HG03108 (cell line): ENCODE measurements at regions not wholly inside any gene's neighbourhood (a gene's known extent, or its start where the extent isn't known, plus 50 kb on each side); places are given as distances from the start of the nearest gene placed in this dataset.
"Not testable (repeated sequence)": the region's sequence is repeated elsewhere in the genome, so short reads cannot be mapped to it uniquely, and the experiment has no call there.

Experiments
- ATAC-seq: cut with Tn5 transposase; IDR thresholded peaks from one replicate; pipeline ENCODE4 v1.9.1; 2021; ENCODE audit warnings: moderate library complexity; ENCODE audit not compliant: unreplicated experiment

DNA sequence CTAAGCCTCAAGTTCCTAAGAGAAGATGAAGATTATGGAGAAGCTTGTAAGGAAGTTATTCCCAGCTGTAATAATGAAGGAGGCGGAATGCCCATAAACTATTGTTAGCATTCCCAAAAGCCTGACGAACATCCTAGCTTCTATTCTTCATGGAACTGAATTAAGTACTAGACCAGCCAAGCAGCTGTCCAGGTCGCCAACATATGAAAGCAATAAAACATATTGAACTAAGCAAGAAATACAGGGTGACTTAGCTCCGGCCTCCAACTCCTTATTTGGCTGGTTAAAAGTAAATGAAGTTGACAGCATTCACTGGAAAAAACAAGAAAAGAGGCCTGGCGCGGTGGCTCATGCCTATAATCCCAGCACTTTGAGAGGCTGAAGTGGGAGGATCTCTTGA, 174.0 kb upstream of the TPM1 start:
- ATAC-seq, result no peak

GRCh38 chr15:62869116-62869515, 173.4 kb upstream of the TPM1 start:
- no peak for ATAC-seq

DNA sequence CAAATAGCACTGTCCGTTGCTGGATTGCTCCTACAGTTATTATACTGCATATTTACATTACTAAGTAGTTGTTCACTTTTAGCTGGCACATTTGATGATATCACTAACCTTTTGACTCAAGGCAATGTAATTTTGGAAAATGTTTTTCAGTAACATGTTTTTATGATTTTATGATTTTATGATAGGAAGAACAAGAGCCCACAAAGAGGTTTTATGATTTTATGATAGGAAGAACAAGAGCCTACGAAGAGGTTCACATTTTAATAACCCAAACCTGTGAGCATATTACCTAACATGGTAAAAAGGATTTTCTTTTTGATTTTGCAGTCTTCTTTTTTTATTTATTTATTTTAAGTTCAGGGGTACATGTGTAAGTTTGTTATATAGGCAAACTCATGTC, 172.3 kb upstream of the TPM1 start:
- ATAC-seq, result no peak

DNA sequence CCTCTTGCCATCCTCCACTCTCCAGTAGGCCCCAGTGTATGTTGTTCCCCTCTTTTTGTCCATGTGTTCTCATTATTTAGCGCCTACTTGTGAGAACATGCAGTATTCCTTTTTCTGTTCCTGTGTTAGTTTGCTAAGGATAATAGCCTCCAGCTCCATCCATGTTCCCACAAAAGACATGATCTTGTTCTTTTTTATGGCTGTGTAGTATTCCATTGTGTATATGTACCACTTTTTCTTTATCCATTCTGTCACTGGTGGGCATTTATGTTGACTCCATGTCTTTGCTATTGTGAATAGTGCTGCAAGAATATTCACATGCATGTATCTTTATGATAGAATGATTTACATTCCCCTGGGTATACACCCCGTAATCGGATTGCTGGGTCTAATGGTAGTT, 171.8 kb upstream of the TPM1 start:
- not testable (repeated sequence) for ATAC-seq

- no peak for ATAC-seq
These were observed 169.3 kb upstream of the TPM1 start for GRCh38 chr15:62873203-62873602.

DNA sequence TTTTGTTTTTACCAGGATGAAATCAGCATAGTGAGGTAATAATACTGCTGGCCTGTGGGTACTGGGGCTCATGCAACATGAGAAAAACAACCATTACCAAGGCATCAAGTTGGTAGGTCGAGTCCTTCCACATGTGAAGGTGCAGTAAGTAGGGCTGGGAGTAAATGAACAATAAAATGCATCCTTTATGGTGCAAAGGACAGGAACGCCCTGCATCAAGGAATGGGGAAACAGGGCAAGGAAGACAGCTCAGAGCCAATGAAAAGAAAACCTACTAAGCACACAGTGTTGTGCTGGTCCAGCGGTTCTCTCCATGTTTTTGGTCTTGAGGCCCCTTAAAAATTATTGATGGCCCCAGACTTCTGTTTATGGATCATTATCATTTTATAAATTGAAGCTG, 168.5 kb upstream of the TPM1 start:
- ATAC-seq, result no peak

DNA sequence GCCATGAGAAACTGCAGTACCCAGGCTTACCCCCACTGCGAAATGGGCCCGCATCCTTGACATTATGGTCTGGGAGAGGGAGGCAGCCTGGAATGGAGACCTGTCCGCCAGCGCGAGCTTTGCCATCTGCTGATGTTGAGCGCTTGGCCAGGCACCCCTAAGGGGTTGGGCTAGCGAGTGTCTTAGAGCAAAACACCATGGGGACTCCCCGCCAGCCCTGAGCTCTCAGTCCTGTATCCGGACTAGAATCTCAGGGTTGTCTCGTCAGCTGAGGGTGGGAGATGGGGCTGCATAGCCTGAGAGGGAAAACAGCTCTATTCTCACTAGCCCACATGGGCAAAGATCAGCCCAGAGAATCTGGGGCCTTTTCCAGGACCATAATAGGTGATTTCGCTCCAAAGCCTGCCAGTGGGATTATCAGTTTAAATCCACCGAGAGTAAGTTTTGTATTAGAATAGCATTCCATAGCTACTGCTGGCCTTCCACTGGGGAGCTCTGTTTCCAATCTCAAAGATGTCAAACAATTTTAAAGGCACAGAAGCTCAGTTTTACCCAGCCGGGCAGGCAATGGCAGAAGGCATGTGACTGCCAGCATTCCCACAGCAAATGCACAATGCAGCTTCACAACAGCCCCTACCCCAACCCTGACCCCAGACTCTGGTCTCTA, 167.5 kb upstream of the TPM1 start:
- no peak for ATAC-seq

DNA sequence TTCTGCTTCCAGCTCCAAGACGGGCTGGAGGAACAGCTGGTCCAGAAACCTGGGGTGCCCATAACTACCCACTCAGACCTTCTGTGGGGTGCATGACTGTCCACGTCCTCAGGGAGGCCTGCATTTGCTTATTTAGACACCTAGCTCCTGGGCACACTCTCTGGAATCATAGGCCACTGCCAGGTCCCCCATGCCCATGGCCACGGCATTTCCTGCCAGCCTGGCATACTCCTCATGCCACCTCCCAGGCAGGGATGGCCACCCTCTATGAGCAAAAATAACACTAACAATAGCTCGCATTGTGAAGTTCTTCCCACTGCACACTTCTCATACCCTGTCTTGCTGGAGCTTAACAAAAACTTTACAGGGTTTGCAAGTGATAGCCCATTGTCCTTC, 166.9 kb upstream of the TPM1 start:
- ATAC-seq, result no peak

DNA sequence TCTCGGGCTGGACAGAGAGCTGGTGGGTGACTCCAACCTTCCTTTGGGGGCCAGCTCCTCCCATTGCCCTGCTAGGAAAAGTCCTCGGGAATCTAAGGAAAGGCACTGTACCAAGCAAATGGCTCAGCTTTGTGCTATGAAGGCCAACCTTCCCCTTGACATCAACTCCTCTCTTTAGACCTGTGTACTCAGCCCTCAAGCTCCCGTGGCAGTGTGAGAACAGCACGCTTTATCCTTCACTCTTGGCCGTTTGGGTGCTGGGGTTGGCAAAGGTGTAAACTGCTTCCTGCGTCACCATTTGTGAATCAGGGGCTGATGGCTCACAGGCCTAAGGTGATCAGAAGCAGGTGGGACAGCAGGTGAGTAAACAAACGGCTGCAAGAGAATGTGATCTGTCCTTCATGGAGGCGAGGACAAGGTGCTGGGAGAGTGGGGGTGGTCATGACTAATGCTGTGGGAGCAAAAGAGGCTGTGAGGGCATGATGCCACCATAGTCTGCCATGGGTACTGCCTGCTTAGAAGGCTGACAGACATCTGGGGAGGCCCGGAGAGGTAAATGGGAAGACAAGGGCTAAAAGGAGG, 165.2 kb upstream of the TPM1 start:
- ATAC-seq, result no peak

- ATAC-seq, result no peak
These were observed 164.5 kb upstream of the TPM1 start for GRCh38 chr15:62878070-62878469.

- ATAC-seq, result no peak
These were observed 162.8 kb upstream of the TPM1 start for GRCh38 chr15:62879770-62880169.

DNA sequence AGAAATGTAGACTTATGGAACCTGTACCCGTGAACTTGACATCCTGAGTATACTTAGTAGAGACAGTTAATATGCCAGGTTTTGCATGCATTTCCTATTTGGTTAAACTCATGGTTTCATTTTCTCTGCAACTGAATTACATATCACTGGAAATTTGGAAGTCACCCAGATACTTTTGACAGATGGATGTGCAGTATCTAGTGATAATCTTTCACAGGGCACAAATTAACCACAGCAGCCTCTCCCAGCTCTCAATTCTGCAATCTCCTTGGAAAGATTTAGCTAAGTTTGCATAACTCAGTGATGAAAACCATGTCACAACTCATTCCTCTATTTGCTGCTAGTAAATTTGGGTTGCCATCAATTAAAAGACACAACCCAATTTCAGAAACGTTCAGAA, 162.3 kb upstream of the TPM1 start:
- ATAC-seq, result no peak

- ATAC-seq, result no peak
These were observed 161.5 kb upstream of the TPM1 start for GRCh38 chr15:62881056-62881455.

DNA sequence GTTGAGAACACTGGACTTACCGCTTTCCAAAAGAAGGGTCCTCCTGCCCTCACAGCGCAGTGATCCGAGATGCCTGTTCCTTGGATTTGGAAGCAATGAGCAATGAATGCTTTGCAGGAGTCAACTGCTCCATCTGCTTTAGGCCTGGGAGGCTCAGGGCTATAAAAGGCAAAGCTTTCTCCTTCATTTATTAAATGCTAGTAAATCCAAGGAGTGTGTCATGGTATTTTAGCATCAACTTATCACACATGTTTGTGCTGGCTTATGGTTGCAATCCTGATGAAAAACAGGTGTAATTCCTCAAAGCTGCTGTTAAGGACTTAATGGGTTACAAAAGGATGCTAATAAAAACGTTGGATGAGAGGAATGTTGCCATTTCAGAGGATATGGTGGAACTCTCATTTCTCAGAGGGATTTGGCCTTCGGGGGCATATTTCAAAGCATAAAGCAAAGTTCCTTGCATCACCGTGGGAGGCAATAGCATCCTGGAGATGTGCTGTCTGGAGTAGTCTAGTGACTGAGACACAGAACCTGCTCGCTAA, 158.5 kb upstream of the TPM1 start:
- ATAC-seq, result no peak

DNA sequence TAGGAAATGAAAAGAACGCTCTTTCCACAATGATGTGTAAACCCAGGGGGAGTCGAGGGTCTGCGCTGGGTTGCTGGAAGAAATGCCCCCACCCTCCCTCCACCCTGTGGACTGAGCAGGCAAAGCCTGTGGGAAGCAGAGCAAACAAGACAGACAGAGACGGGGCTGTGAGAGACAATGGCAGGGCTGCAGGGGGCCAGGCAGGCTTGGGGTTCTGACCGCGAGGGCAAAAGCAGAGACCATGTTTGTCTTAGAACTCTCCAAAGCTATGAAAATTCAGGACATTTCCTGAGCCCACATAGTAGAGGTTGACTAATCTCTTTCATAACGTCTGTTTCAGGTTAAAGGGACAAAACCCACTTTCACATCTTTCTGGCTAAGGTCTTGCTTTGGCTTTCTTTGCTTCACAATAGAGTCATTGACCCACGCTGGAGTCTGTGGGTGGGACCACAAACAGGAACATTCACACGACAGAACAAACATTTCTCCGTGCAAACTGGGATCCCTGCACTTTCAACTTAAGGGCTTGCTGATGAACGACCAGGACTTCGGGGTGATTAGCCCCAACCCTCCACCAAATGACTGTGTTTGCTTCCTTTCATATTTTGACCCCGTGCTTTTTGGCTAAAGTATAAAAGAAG, 156.0 kb upstream of the TPM1 start:
- no peak for ATAC-seq

GRCh38 chr15:62887113-62887570, 155.4 kb upstream of the TPM1 start:
- no peak for ATAC-seq

DNA sequence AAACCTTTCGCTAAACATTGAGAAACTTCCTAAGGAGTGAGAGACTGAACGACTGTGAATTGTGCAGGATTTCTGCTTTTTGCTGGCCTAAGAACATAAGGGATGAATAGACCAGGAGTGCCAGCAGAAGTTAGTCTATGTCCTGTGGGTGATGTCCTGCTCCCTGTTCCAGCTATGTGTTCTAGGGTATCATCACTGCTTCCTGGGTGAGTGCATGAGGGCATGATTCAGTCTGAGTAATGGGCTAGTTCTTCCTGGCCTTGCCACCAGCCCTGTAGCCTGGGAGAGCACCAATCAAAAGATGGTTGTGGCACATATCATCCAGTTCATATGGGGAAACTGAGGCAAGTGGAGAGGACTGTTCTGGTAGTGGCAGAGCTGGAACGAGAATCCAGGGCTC, 153.9 kb upstream of the TPM1 start:
- ATAC-seq, result no peak

DNA sequence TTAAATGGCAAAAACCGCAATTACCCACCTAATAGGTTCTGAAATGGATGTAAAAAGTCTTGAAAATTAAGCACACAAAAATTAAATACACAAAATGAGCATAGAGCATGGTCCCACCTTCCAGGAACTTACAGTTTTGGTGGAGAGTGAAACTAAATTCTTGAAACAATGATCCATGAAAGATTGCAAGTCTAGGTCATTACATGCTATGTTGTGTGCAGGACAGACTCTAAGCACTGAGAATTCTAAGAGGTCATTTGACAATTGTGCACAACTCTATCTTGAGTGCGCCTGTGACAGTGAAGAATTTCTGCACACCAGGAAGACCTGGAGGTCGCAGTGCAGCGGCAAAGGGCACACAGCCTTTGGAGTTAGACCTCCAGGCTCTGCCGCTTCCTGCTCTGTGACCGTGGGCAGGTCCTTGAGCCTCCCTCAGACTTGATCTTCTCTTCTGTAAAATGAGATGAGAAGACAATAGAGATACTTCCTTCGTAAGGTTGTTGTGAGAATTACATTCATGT, 153.3 kb upstream of the TPM1 start:
- no peak for ATAC-seq

- no peak for ATAC-seq
These were observed 152.6 kb upstream of the TPM1 start for GRCh38 chr15:62889734-62890505.

DNA sequence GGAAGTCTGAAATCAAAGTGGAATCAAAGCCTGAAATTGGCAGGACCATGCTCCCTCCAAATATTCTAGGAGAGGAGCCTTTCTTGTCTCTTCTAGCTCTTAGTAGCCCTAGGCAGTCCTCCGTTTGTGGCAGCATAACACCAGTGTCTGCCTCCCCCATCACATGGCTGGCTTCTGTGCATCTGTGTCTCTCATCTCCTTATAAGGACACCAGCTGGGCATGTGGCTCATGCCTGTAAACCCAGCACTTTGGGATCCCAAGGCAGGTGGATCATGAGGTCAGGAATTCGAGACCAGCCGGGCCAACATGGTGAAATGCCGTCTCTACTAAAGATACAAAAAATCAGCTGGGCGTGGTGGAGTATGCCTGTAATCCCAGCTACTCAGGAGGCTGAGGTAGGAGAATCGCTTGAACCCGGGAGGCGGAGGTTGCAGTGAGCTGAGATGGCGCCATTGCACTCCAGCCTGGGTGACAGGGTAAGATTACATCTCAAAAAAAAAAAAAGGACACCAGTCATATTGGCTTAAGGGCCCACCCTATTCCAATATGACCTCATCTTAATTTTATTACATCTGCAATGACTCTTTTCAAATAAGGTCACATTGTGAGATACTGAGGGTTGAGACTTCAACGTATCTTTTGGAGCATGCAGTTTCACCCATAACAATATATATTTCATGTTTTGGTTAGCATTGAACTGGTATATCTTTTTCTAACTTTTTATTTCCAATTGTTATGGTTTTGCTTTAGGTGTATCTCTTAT, 148.0 kb upstream of the TPM1 start:
- ATAC-seq, result no peak
